ENCODE measurements at regions not wholly inside any gene's neighbourhood (a gene's known extent, or its start where the extent isn't known, plus 50 kb on each side); places are given as distances from the start of the nearest gene placed in this dataset.
"Not testable (repeated sequence)": the region's sequence is repeated elsewhere in the genome, so short reads cannot be mapped to it uniquely, and the experiment has no call there.

- Histone ChIP-seq H3K4me3 (ENCODE audit: low read length in 2 of 2) (no peak overlapping the region), H3K27ac (ENCODE audit: low read depth in 1 of 2, low read length in 2 of 2) (no peak overlapping the region), H3K4me1 (ENCODE audit: control insufficient read depth in 1 of 2, insufficient read depth in 2 of 2, low read length in 2 of 2) (no peaks in the 10 kb centered on the region), H3K27me3 (ENCODE audit: control insufficient read depth in 1 of 2, insufficient read depth in 2 of 2, low read length in 1 of 2) (no peaks in the 10 kb centered on the region), H3K9me3 (ENCODE audit: control insufficient read depth, low read length) (no peaks in the 10 kb centered on the region), H3K36me3 (ENCODE audit: control insufficient read depth in 1 of 2, insufficient read depth in 2 of 2, low read length in 1 of 2) (no peaks in the 10 kb centered on the region)
- intact Hi-C loops (cut with DNase I), result no loop called here
- WGBS, 2 donors, result 55 to 63% methylated on average over 2 of the region's 2 CpGs
- no peak for DNase-seq
- no peak for ATAC-seq (ENCODE audit: low FRiP score)
Observed at GRCh38 chr16:86229283-86229682, 281.0 kb upstream of the FOXF1 start.

GRCh38 chr16:86229866-86230656, 280.3 kb upstream of the FOXF1 start:
- DNase-seq, result peak in 1 of 2 donors; percentile 39

GRCh38 chr16:86231321-86231995, 278.9 kb upstream of the FOXF1 start:
- H3K4me3 ChIP-seq (ENCODE audit: low read length in 2 of 2), result no peak overlapping the region
- WGBS, 2 donors, result 43 to 55% methylated on average over 11 of the region's 11 CpGs
- peak; percentile 21 to 28 for DNase-seq
- no peaks in the 10 kb centered on the region for H3K27me3 ChIP-seq (ENCODE audit: control insufficient read depth in 1 of 2, insufficient read depth in 2 of 2, low read length in 1 of 2)
- H3K36me3 ChIP-seq (ENCODE audit: control insufficient read depth in 1 of 2, insufficient read depth in 2 of 2, low read length in 1 of 2), result no peaks in the 10 kb centered on the region
- intact Hi-C loops (cut with DNase I), result no loop called here
- H3K27ac ChIP-seq (ENCODE audit: low read depth in 1 of 2, low read length in 2 of 2), result no peak overlapping the region
- no peaks in the 10 kb centered on the region for H3K4me1 ChIP-seq (ENCODE audit: control insufficient read depth in 1 of 2, insufficient read depth in 2 of 2, low read length in 2 of 2)
- H3K9me3 ChIP-seq (ENCODE audit: control insufficient read depth, low read length), result no peaks in the 10 kb centered on the region
- no peak for ATAC-seq (ENCODE audit: low FRiP score)

More at GRCh38 chr16:86229866-86230656, 280.3 kb upstream of the FOXF1 start:
- Histone ChIP-seq H3K4me3 (ENCODE audit: low read length in 2 of 2) (no peak overlapping the region), H3K36me3 (ENCODE audit: control insufficient read depth in 1 of 2, insufficient read depth in 2 of 2, low read length in 1 of 2) (no peaks in the 10 kb centered on the region), H3K4me1 (ENCODE audit: control insufficient read depth in 1 of 2, insufficient read depth in 2 of 2, low read length in 2 of 2) (no peaks in the 10 kb centered on the region), H3K27me3 (ENCODE audit: control insufficient read depth in 1 of 2, insufficient read depth in 2 of 2, low read length in 1 of 2) (no peaks in the 10 kb centered on the region), H3K9me3 (ENCODE audit: control insufficient read depth, low read length) (no peaks in the 10 kb centered on the region), H3K27ac (ENCODE audit: low read depth in 1 of 2, low read length in 2 of 2) (no peak overlapping the region)
- intact Hi-C loops (cut with DNase I), result no loop called here
- 79% methylated on average over 22 of the region's 22 CpGs for WGBS, 2 donors
- no peak for ATAC-seq (ENCODE audit: low FRiP score)

GRCh38 chr16:86231996-86232350, 278.4 kb upstream of the FOXF1 start:
- WGBS, 2 donors, result 72 to 79% methylated on average over 9 of the region's 9 CpGs
- intact Hi-C loops (cut with DNase I), result no loop called here
- Histone ChIP-seq H3K36me3 (ENCODE audit: control insufficient read depth in 1 of 2, insufficient read depth in 2 of 2, low read length in 1 of 2) (no peaks in the 10 kb centered on the region), H3K9me3 (ENCODE audit: control insufficient read depth, low read length) (no peaks in the 10 kb centered on the region), H3K27me3 (ENCODE audit: control insufficient read depth in 1 of 2, insufficient read depth in 2 of 2, low read length in 1 of 2) (no peaks in the 10 kb centered on the region), H3K27ac (ENCODE audit: low read depth in 1 of 2, low read length in 2 of 2) (no peak overlapping the region), H3K4me1 (ENCODE audit: control insufficient read depth in 1 of 2, insufficient read depth in 2 of 2, low read length in 2 of 2) (no peaks in the 10 kb centered on the region), H3K4me3 (ENCODE audit: low read length in 2 of 2) (no peak overlapping the region)
- no peak for ATAC-seq (ENCODE audit: low FRiP score)
- peak in 1 of 2 donors; percentile 9 for DNase-seq

GRCh38 chr16:86232496-86232895, 277.8 kb upstream of the FOXF1 start:
- no peaks in the 10 kb centered on the region for H3K27me3 ChIP-seq (ENCODE audit: control insufficient read depth in 1 of 2, insufficient read depth in 2 of 2, low read length in 1 of 2)
- H3K4me3 ChIP-seq (ENCODE audit: low read length in 2 of 2), result no peak overlapping the region
- ATAC-seq (ENCODE audit: low FRiP score) (no peak), DNase-seq (peak in 1 of 2 donors; percentile 26)
- H3K36me3 ChIP-seq (ENCODE audit: control insufficient read depth in 1 of 2, insufficient read depth in 2 of 2, low read length in 1 of 2), result no peaks in the 10 kb centered on the region
- no peak overlapping the region for H3K27ac ChIP-seq (ENCODE audit: low read depth in 1 of 2, low read length in 2 of 2)
- intact Hi-C loops (cut with DNase I), result no loop called here
- 92 to 94% methylated on average over 9 of the region's 9 CpGs for WGBS, 2 donors
- H3K4me1 ChIP-seq (ENCODE audit: control insufficient read depth in 1 of 2, insufficient read depth in 2 of 2, low read length in 2 of 2), result no peaks in the 10 kb centered on the region
- no peaks in the 10 kb centered on the region for H3K9me3 ChIP-seq (ENCODE audit: control insufficient read depth, low read length)

- H3K9me3 ChIP-seq (ENCODE audit: control insufficient read depth, low read length); H3K27ac ChIP-seq (ENCODE audit: low read depth in 1 of 2, low read length in 2 of 2); ATAC-seq (ENCODE audit: low FRiP score); H3K36me3 ChIP-seq (ENCODE audit: control insufficient read depth in 1 of 2, insufficient read depth in 2 of 2, low read length in 1 of 2); H3K4me1 ChIP-seq (ENCODE audit: control insufficient read depth in 1 of 2, insufficient read depth in 2 of 2, low read length in 2 of 2); intact Hi-C loops (cut with DNase I); H3K4me3 ChIP-seq (ENCODE audit: low read length in 2 of 2); H3K27me3 ChIP-seq (ENCODE audit: control insufficient read depth in 1 of 2, insufficient read depth in 2 of 2, low read length in 1 of 2): not testable (repeated sequence)
- 39 to 71% methylated on average over 7 to 15 of the region's 15 CpGs for WGBS, 2 donors
- peak; percentile 21 to 28 for DNase-seq
Observed at GRCh38 chr16:86233506-86233905, 276.8 kb upstream of the FOXF1 start.

- H3K36me3 ChIP-seq (ENCODE audit: control insufficient read depth in 1 of 2, insufficient read depth in 2 of 2, low read length in 1 of 2), result no peaks in the 10 kb centered on the region
- no peak overlapping the region for H3K4me3 ChIP-seq (ENCODE audit: low read length in 2 of 2)
- ATAC-seq (ENCODE audit: low FRiP score) (no peak), DNase-seq (no peak)
- WGBS, 2 donors, result 14 to 15% methylated on average over 9 of the region's 9 CpGs
- H3K27ac ChIP-seq (ENCODE audit: low read depth in 1 of 2, low read length in 2 of 2), result no peak overlapping the region
- H3K9me3 ChIP-seq (ENCODE audit: control insufficient read depth, low read length), result no peaks in the 10 kb centered on the region
- H3K4me1 ChIP-seq (ENCODE audit: control insufficient read depth in 1 of 2, insufficient read depth in 2 of 2, low read length in 2 of 2), result no peaks in the 10 kb centered on the region
- intact Hi-C loops (cut with DNase I), result no loop called here
- H3K27me3 ChIP-seq (ENCODE audit: control insufficient read depth in 1 of 2, insufficient read depth in 2 of 2, low read length in 1 of 2), result no peaks in the 10 kb centered on the region
Observed at GRCh38 chr16:86239381-86239780, 270.9 kb upstream of the FOXF1 start.

GRCh38 chr16:86240716-86241363, 269.5 kb upstream of the FOXF1 start:
- 30 to 34% methylated on average over 9 of the region's 9 CpGs for WGBS, 2 donors
- DNase-seq (no peak), ATAC-seq (ENCODE audit: low FRiP score) (no peak)
- Histone ChIP-seq H3K4me1 (ENCODE audit: control insufficient read depth in 1 of 2, insufficient read depth in 2 of 2, low read length in 2 of 2) (no peaks in the 10 kb centered on the region), H3K4me3 (ENCODE audit: low read length in 2 of 2) (no peak overlapping the region), H3K27me3 (ENCODE audit: control insufficient read depth in 1 of 2, insufficient read depth in 2 of 2, low read length in 1 of 2) (no peaks in the 10 kb centered on the region), H3K27ac (ENCODE audit: low read depth in 1 of 2, low read length in 2 of 2) (no peak overlapping the region), H3K9me3 (ENCODE audit: control insufficient read depth, low read length) (no peaks in the 10 kb centered on the region), H3K36me3 (ENCODE audit: control insufficient read depth in 1 of 2, insufficient read depth in 2 of 2, low read length in 1 of 2) (no peaks in the 10 kb centered on the region)
- intact Hi-C loops (cut with DNase I), result no loop called here
